Brain microvascular endothelial cell (primary cell): ENCODE measurements at regions not wholly inside any gene's neighbourhood (a gene's known extent, or its start where the extent isn't known, plus 50 kb on each side); places are given as distances from the start of the nearest gene placed in this dataset.

Experiments used
- DNase-seq: peaks from one replicate; pipeline ENCODE4 v3.0.0-alpha.2; 2020
- H3K27ac ChIP-seq: fragments of 250-450 bp; sonication (Bioruptor Pico); 2 replicates; pipeline ENCODE4 v1.5.1; 2020; ENCODE audit warnings: mild to moderate bottlenecking, moderate library complexity
- H3K27me3 ChIP-seq: fragments of 250-450 bp; sonication (Bioruptor Pico); replicated peaks from 2 replicates; pipeline ENCODE4 v1.5.1; 2020; ENCODE audit warnings: mild to moderate bottlenecking
- H3K36me3 ChIP-seq: fragments of 250-450 bp; sonication (Bioruptor Pico); replicated peaks from 2 replicates; pipeline ENCODE4 v1.5.1; 2020; ENCODE audit warnings: mild to moderate bottlenecking
- H3K4me3 ChIP-seq: 2 replicates; pipeline ENCODE4 v1.5.1; 2011; ENCODE audit warnings: low read depth, mild to moderate bottlenecking, control low read depth, low read length, moderate library complexity
- CTCF ChIP-seq: IDR thresholded peaks from 2 replicates; pipeline ENCODE4 v1.5.1; 2011; ENCODE audit warnings: low read depth, mild to moderate bottlenecking, moderate library complexity, low read length, control low read depth, inconsistent platforms; ENCODE audit errors: missing control alignments
- in situ Hi-C: cut with HindIII; loops from 2 replicates; pipeline ENCODE4 v1.10.0; 2017; ENCODE audit warnings: low sequenced_read_pairs, low pct_ligation_motif_present

GRCh38 chr6:53437557-53438202 is 88.9 kb upstream of the ELOVL5 start:
- DNase-seq: peak; percentile 84
- TF ChIP-seq CTCF: peak; percentile 83
- in situ Hi-C loops: no loop called here
- Histone ChIP-seq H3K36me3 (no peaks in the 10 kb centered on the region), H3K27ac (peak overlapping the region; percentile 63), H3K27me3 (no peaks in the 10 kb centered on the region), H3K4me3 (no peak overlapping the region)

GRCh38 chr6:53436526-53437303 is 88.0 kb upstream of the ELOVL5 start:
- peak; percentile 7 for DNase-seq
- no peak for TF ChIP-seq CTCF
- no peaks in the 10 kb centered on the region for H3K27me3 ChIP-seq
- H3K4me3 ChIP-seq: no peak overlapping the region
- peak overlapping the region; percentile 63 for H3K27ac ChIP-seq
- H3K36me3 ChIP-seq: no peaks in the 10 kb centered on the region
- in situ Hi-C loops: no loop called here

GRCh38 chr6:53433951-53434285 is 85.2 kb upstream of the ELOVL5 start:
- Histone ChIP-seq H3K4me3 (no peak overlapping the region), H3K36me3 (no peaks in the 10 kb centered on the region), H3K27ac (no peak overlapping the region), H3K27me3 (no peaks in the 10 kb centered on the region)
- no peak for DNase-seq
- in situ Hi-C loops: no loop called here
- TF ChIP-seq CTCF: no peak

GRCh38 chr6:53433261-53433950 is 84.7 kb upstream of the ELOVL5 start:
- Histone ChIP-seq H3K4me3 (no peak overlapping the region), H3K27ac (peak overlapping the region; percentile 28), H3K27me3 (no peaks in the 10 kb centered on the region), H3K36me3 (no peaks in the 10 kb centered on the region)
- in situ Hi-C loops: no loop called here
- no peak for TF ChIP-seq CTCF
- DNase-seq: no peak

GRCh38 chr6:53432318-53433161 is 83.8 kb upstream of the ELOVL5 start:
- H3K27ac ChIP-seq: peak overlapping the region; percentile 61
- peak; percentile 60 for DNase-seq
- in situ Hi-C loops: no loop called here

More at GRCh38 chr6:53432318-53433161, 83.8 kb upstream of the ELOVL5 start:
- H3K27me3 ChIP-seq: no peaks in the 10 kb centered on the region
- H3K4me3 ChIP-seq: no peak overlapping the region
- no peaks in the 10 kb centered on the region for H3K36me3 ChIP-seq
- TF ChIP-seq CTCF: no peak
